Astrocyte of the cerebellum (primary cell): ENCODE measurements at regions not wholly inside any gene's neighbourhood (a gene's known extent, or its start where the extent isn't known, plus 50 kb on each side); places are given as distances from the start of the nearest gene placed in this dataset.

Experiments
- DNase-seq: peaks from one replicate; pipeline ENCODE4 v3.0.0-alpha.2; 2011; ENCODE audit warnings: low read depth
- H3K4me3 ChIP-seq: 2 replicates; pipeline ENCODE4 v1.5.1; 2011; ENCODE audit warnings: mild to moderate bottlenecking, low read depth, low read length, moderate library complexity
- in situ Hi-C: cut with HindIII; loops from 2 replicates; pipeline ENCODE4 v1.10.0; 2017; ENCODE audit warnings: low sequenced_read_pairs
- TF ChIP-seq, protein P1 (sequence below): IDR thresholded peaks from 2 replicates; pipeline ENCODE4 v1.5.1; 2012; ENCODE audit warnings: low read length, low read depth, moderate library complexity, mild to moderate bottlenecking; ENCODE audit errors: missing control alignments

DNA sequence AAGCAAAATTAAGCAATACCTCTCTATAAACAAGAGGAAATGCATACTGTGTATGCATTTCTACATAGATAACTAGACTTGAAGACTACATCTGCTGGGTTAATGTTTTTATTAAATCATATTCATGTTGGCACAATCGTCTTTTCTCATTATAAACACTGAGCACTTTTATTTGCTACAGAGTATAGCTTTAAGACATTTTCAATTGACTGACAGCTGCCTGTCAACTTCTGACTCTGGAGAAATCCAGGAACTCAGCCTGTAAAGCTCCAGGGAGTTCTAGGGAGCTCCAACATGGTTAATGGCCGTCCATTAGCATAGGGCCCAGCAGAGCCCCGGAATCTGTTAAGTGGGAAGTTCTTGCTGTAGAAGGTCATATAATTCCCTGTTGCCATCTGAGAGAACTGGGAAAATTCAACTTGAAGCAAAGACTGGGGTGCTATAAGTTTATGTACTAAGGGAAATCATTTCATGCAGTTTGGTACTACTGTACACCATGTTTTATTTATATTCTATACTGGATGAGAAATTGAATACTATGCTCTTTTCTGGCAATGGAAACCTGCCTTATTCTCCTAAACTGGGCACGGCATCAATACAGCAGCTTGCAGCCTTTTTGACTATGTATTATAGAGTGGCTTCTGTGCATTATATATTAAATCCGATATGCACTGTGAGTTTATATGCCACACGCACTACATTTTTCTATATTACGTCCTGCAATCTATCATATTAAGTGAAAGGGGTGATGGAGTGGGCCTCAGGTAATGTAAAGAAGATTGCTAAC, 243.5 kb upstream of the ZNF521 start:
- no peak for DNase-seq
- in situ Hi-C loops: no loop called here
- TF ChIP-seq, protein P1, sequence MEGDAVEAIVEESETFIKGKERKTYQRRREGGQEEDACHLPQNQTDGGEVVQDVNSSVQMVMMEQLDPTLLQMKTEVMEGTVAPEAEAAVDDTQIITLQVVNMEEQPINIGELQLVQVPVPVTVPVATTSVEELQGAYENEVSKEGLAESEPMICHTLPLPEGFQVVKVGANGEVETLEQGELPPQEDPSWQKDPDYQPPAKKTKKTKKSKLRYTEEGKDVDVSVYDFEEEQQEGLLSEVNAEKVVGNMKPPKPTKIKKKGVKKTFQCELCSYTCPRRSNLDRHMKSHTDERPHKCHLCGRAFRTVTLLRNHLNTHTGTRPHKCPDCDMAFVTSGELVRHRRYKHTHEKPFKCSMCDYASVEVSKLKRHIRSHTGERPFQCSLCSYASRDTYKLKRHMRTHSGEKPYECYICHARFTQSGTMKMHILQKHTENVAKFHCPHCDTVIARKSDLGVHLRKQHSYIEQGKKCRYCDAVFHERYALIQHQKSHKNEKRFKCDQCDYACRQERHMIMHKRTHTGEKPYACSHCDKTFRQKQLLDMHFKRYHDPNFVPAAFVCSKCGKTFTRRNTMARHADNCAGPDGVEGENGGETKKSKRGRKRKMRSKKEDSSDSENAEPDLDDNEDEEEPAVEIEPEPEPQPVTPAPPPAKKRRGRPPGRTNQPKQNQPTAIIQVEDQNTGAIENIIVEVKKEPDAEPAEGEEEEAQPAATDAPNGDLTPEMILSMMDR: no peak
- no peak overlapping the region for H3K4me3 ChIP-seq

GRCh38 chr18:25594351-25594750, 242.4 kb upstream of the ZNF521 start:
- no peak overlapping the region for H3K4me3 ChIP-seq
- DNase-seq: no peak
- TF ChIP-seq, protein P1: no peak
- in situ Hi-C loops: no loop called here

DNA sequence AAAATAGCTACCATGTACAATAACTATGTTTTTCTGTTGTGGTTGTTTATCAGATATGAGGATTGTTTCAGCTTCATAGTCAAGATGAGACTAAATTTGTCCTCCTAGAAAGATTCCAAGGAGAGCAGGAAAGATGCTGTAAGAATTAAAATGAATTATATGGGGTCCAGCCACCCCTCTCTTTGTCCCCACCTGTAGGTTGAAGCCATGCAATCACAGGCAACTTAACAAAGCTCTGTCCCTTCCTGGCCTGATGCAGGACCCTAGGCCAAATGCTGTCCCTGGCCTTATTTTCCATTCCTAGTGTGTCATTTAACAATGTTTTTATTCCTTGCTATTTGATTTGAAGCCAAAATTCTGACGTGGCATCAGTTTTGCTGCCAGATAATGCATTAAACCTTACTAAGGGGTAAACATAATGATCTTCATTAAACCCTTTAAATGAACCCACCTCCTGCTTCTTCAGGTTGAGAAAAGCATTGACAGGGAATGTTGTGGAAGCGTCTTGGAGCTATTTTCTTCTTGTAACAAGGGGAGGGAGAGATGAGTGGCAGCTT, 240.9 kb upstream of the ZNF521 start:
- TF ChIP-seq, protein P1: no peak
- no peak for DNase-seq
- in situ Hi-C loops: no loop called here
- no peak overlapping the region for H3K4me3 ChIP-seq

DNA sequence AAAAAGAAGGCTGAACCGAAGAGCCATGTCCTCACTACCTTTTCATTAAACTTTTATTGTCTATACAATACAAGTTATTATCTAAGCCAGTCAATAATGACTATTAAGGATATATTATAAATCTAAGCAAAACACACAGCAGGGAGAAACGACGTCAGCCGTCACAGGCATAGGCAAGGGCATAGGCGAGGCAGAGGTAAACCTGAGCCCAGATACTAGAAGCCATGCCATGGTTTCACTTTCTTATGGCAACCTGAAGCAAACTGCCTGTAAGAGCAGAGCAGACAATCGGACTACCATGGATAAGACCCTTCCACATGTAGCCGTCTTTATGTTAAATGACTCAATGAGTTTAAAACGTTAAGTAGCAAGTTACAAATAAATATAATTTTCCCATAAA, 238.5 kb upstream of the ZNF521 start:
- TF ChIP-seq, protein P1: no peak
- in situ Hi-C loops: no loop called here

DNA sequence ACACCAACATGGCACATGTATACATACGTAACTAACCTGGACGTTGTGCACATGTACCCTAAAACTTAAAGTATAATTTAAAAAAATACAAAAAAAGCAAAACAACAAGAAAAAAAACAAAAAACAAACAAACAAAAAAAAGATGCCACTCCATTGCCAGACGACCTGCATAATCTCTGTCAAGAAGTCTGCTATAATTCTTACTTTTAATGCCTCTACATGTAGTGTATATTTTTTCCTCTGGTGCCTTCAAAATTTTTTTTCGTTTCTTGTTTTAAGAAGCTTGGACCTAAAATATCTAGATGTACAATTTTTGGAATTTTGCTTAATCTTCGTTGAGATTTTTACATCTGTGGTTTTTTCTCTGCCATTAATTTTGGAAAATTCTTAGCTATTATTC, 235.6 kb upstream of the ZNF521 start:
- DNase-seq: no peak
- in situ Hi-C loops: no loop called here
- TF ChIP-seq, protein P1: no peak
- no peak overlapping the region for H3K4me3 ChIP-seq

More for the DNA sequence above, 238.5 kb upstream of the ZNF521 start:
- DNase-seq: no peak
- H3K4me3 ChIP-seq: no peak overlapping the region

DNA sequence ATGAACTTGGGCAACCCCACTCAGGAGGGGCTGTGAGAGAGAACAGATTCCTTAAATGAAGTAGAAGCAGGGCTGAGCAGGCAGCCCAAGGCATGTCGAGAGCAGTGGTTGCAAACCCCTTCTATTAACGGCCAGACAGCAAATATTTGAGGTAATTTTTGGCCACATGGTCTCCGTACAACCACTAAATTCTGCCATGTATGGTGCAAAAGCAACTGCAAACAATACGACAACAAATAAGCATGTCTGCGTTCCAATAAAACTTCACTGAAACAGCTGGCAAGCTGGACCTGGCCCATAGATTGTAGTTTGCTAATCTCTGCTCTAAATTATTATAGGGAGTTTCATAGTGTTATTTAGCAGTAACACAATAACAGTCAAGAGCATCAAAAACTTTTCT, 217.0 kb upstream of the ZNF521 start:
- H3K4me3 ChIP-seq: no peak overlapping the region
- TF ChIP-seq, protein P1: no peak
- in situ Hi-C loops: no loop called here
- no peak for DNase-seq
